Liver (tissue), 8 donors: ENCODE measurements at regions not wholly inside any gene's neighbourhood (a gene's known extent, or its start where the extent isn't known, plus 50 kb on each side); places are given as distances from the start of the nearest gene placed in this dataset.

Experiments used
- DNase-seq: peaks from one replicate; pipeline ENCODE4 v3.0.0-alpha.2; 2017; ENCODE audit warnings: low spot score
- H3K27ac ChIP-seq, 2 donors: one replicate each; pipeline ENCODE4 v1.7.0; 2013; ENCODE audit warnings: inconsistent platforms in 2 of 2, low read length in 2 of 2, control low read depth in 1 of 2, low read depth in 1 of 2, mild to moderate bottlenecking in 1 of 2
- H3K27me3 ChIP-seq, 4 donors: one replicate each; pipeline versions ENCODE4 v1.6.1 to v1.7.0; 2013; ENCODE audit warnings: low read length in 3 of 4, inconsistent platforms in 1 of 4, mild to moderate bottlenecking in 1 of 4, moderate library complexity in 1 of 4; ENCODE audit not compliant: control insufficient read depth in 4 of 4, insufficient read depth in 4 of 4
- H3K36me3 ChIP-seq, 4 donors: one replicate each; pipeline versions ENCODE4 v1.6.1 to v1.7.0; 2013; ENCODE audit warnings: low read length in 3 of 4, mild to moderate bottlenecking in 3 of 4, low read depth in 1 of 4, moderate library complexity in 1 of 4; ENCODE audit not compliant: control insufficient read depth in 4 of 4, insufficient read depth in 3 of 4
- H3K4me1 ChIP-seq, 4 donors: one replicate each; pipeline versions ENCODE4 v1.6.1 to v1.7.0; 2013; ENCODE audit warnings: low read length in 3 of 4, mild to moderate bottlenecking in 3 of 4, moderate library complexity in 1 of 4; ENCODE audit not compliant: control insufficient read depth in 4 of 4, insufficient read depth in 4 of 4
- H3K4me3 ChIP-seq, 3 donors: one replicate each; pipeline versions ENCODE4 v1.6.1 to v1.7.0; 2013; ENCODE audit warnings: low read length in 3 of 3, control low read depth in 1 of 3, low read depth in 1 of 3, mild to moderate bottlenecking in 1 of 3
- H3K9ac ChIP-seq, 2 donors: one replicate each; pipeline ENCODE4 v1.7.0; 2013; ENCODE audit warnings: low read length in 2 of 2, mild to moderate bottlenecking in 2 of 2, moderate library complexity in 2 of 2, control low read depth in 1 of 2, low read depth in 1 of 2
- H3K9me3 ChIP-seq, 4 donors: one replicate each; pipeline versions ENCODE4 v1.6.1 to v1.7.0; 2013; ENCODE audit warnings: low read length in 3 of 4; ENCODE audit not compliant: control insufficient read depth in 4 of 4
- EGR1 ChIP-seq, 2 donors: IDR thresholded peaks; 2 replicates each; pipeline ENCODE4 v1.6.1; 2016 to 2018; ENCODE audit warnings: antibody characterized with exemption in 2 of 2, low read depth in 2 of 2
- FOXA1 ChIP-seq: IDR thresholded peaks from 2 replicates; pipeline ENCODE4 v1.6.1; 2016; ENCODE audit warnings: antibody characterized with exemption
- FOXA2 ChIP-seq: IDR thresholded peaks from 2 replicates; pipeline ENCODE4 v1.6.1; 2016; ENCODE audit warnings: antibody characterized with exemption
- GABPA ChIP-seq, 2 donors: IDR thresholded peaks in 1 of 2; conservative IDR thresholded peaks in 1 of 2; 2 replicates each; pipeline ENCODE4 v1.6.1; 2016; ENCODE audit warnings: antibody characterized with exemption in 2 of 2, mild to moderate bottlenecking in 1 of 2, moderate library complexity in 1 of 2
- HNF4G ChIP-seq: IDR thresholded peaks from 2 replicates; pipeline ENCODE4 v1.6.1; 2016; ENCODE audit warnings: antibody characterized with exemption
- JUND ChIP-seq, 2 donors: IDR thresholded peaks; 2 replicates each; pipeline ENCODE4 v1.6.1; 2016; ENCODE audit warnings: antibody characterized with exemption in 2 of 2
- NR2F2 ChIP-seq: IDR thresholded peaks from 2 replicates; pipeline ENCODE4 v1.6.1; 2016; ENCODE audit warnings: antibody characterized with exemption
- RAD21 ChIP-seq, 2 donors: IDR thresholded peaks; 2 replicates each; pipeline ENCODE4 v1.6.1; 2016; ENCODE audit warnings: antibody characterized with exemption in 2 of 2, mild to moderate bottlenecking in 2 of 2
- TAF1 ChIP-seq: conservative IDR thresholded peaks from 2 replicates; pipeline ENCODE4 v1.6.1; 2016; ENCODE audit warnings: antibody characterized with exemption, mild to moderate bottlenecking
- WGBS: extraction: QIAGEN DNeasy Blood & Tissue Kit; methylation state at CpG from one replicate; pipeline ENCODE4 v1.1.7; 2013; 5-methylcytosine and 5-hydroxymethylcytosine counted together
- TF ChIP-seq, protein P1 (sequence below): IDR thresholded peaks from 2 replicates; pipeline ENCODE4 v1.6.1; 2016; ENCODE audit warnings: antibody characterized with exemption
- TF ChIP-seq, protein P2 (sequence below): fragments of 150-350 bp; IDR thresholded peaks from 2 replicates; pipeline ENCODE4 v1.5.1; 2017; ENCODE audit warnings: improper control_type of control experiment, low read depth, low read length; ENCODE audit not compliant: missing input control
- TF ChIP-seq, protein P3 (sequence below): IDR thresholded peaks from 2 replicates; pipeline ENCODE4 v1.6.1; 2016; ENCODE audit warnings: antibody characterized with exemption
- TF ChIP-seq, protein P4 (sequence below): IDR thresholded peaks from 2 replicates; pipeline ENCODE4 v1.6.1; 2016; ENCODE audit warnings: antibody characterized with exemption, mild to moderate bottlenecking
- TF ChIP-seq, protein P5 (sequence below): IDR thresholded peaks from 2 replicates; pipeline ENCODE4 v1.6.1; 2016; ENCODE audit warnings: antibody characterized with exemption
- donor health status: healthy.
- donor health status: healthy.
- donor health status: healthy.
- donor health status: healthy.
- donor health status: healthy.

DNA sequence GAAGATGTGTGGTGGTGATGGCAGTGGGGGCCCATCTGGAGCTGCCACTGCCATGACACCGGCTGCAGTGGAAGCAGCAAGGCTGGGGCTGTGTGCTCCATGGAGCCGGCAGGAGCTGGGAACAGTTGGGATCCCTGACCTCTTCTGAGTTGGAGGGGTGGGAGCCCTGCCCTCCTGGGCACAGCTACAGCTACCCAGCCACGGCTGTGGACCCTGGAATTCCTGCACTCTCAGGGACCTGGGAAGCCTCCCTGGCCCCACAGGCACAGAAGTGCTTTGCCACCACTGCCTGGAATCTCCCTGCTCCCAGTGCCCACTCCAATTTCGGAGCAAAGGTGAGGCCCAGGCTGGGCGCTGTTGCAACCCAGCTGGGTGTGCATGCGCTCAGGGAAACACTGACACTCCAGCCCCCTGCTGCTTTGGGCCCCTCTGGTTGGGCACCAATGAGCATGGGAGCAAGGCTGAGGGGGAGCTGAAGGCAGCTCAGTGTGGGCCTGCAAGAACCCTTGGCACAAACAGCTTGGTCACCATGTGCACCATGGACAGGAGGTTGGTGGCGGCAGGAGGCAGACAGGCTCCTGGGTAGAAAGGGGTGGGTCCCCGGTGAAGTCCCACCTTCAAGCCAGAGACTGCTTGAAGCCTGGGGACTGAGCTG is 817.6 kb downstream of the KCNT2 start:
- Histone ChIP-seq H3K27ac (no peak overlapping the region), H3K4me1 (no peaks in the 10 kb centered on the region), H3K9me3 (peaks cover 0 to 11% (median 5%) of the 10 kb centered on the region in 4 donors), H3K36me3 (no peaks in the 10 kb centered on the region), H3K27me3 (no peaks in the 10 kb centered on the region), H3K4me3 (no peak overlapping the region), H3K9ac (no peak overlapping the region)
- DNase-seq, result no peak
- TF ChIP-seq, protein P1, sequence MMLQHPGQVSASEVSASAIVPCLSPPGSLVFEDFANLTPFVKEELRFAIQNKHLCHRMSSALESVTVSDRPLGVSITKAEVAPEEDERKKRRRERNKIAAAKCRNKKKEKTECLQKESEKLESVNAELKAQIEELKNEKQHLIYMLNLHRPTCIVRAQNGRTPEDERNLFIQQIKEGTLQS, result no peak
- TF ChIP-seq, protein P2, sequence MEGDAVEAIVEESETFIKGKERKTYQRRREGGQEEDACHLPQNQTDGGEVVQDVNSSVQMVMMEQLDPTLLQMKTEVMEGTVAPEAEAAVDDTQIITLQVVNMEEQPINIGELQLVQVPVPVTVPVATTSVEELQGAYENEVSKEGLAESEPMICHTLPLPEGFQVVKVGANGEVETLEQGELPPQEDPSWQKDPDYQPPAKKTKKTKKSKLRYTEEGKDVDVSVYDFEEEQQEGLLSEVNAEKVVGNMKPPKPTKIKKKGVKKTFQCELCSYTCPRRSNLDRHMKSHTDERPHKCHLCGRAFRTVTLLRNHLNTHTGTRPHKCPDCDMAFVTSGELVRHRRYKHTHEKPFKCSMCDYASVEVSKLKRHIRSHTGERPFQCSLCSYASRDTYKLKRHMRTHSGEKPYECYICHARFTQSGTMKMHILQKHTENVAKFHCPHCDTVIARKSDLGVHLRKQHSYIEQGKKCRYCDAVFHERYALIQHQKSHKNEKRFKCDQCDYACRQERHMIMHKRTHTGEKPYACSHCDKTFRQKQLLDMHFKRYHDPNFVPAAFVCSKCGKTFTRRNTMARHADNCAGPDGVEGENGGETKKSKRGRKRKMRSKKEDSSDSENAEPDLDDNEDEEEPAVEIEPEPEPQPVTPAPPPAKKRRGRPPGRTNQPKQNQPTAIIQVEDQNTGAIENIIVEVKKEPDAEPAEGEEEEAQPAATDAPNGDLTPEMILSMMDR, result no peak
- TF ChIP-seq NR2F2 (no peak), GABPA (IDR thresholded peaks at IDR 0.05 in 1 of 2, conservative IDR thresholded peaks at IDR 0.05 in 1 of 2) (no peak)
- WGBS, result 81% methylated on average over 8 of the region's 8 CpGs

DNA sequence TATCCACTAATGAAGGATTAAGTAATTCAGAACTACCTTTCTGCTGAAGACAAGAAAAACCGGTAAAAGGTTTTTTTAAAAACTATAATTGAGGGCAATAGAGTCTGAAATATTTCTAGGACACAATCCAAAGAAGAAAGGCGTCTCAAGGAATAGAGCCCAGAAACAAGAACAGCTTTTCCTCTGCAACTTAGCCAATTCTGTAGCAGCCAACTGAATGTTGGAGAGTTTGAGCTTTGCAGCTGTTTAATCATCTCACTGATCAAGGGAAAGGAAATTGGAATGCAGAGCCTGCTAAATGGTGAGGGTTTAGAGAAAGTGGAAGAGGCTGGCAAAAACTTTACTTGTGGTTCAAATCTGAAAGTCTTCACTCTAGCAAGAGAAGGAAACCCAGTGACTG is 818.9 kb downstream of the KCNT2 start:
- H3K27me3 ChIP-seq, result no peaks in the 10 kb centered on the region
- no peak overlapping the region for H3K27ac ChIP-seq
- TF ChIP-seq GABPA (IDR thresholded peaks at IDR 0.05 in 1 of 2, conservative IDR thresholded peaks at IDR 0.05 in 1 of 2) (no peak), EGR1 (IDR thresholded peaks at IDR 0.05; ENCODE audit: low read depth in 2 of 2) (no peak), RAD21 (IDR thresholded peaks at IDR 0.05) (no peak), TAF1 (no peak)
- TF ChIP-seq, protein P1, result no peak
- TF ChIP-seq, protein P3, sequence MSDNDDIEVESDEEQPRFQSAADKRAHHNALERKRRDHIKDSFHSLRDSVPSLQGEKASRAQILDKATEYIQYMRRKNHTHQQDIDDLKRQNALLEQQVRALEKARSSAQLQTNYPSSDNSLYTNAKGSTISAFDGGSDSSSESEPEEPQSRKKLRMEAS, result no peak
- TF ChIP-seq, protein P2, result no peak
- H3K36me3 ChIP-seq, result no peaks in the 10 kb centered on the region
- no peak overlapping the region for H3K4me3 ChIP-seq
- peaks cover 0 to 11% (median 5%) of the 10 kb centered on the region in 4 donors for H3K9me3 ChIP-seq
- H3K9ac ChIP-seq, result no peak overlapping the region
- 63% methylated on average over 2 of the region's 2 CpGs for WGBS
- DNase-seq, result no peak
- H3K4me1 ChIP-seq, result no peaks in the 10 kb centered on the region

DNA sequence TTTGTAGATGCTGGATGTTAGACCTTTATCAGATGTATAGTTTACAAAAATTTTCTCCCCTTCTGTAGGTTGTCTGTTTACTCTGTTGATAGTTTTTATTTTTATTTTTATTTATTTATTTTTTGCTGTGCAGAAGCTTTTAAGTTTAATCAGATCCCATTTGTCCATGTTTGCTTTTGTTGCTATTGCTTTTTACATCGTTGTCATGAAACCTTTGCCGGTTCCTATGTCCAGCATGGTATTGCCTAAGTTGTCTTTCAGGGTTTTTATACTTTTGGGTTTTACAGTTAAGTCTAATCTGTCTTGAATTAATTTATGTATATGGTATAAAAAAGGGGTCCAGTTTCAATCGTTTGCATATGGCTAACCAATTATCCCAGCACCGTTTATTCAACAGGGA is 819.5 kb downstream of the KCNT2 start:
- Histone ChIP-seq H3K9ac (no peak overlapping the region), H3K9me3 (peaks cover 0 to 11% (median 5%) of the 10 kb centered on the region in 4 donors), H3K27ac (no peak overlapping the region), H3K36me3 (no peaks in the 10 kb centered on the region), H3K4me1 (no peaks in the 10 kb centered on the region), H3K27me3 (no peaks in the 10 kb centered on the region), H3K4me3 (no peak overlapping the region)
- DNase-seq, result no peak
- TF ChIP-seq TAF1 (no peak), FOXA2 (no peak), EGR1 (IDR thresholded peaks at IDR 0.05; ENCODE audit: low read depth in 2 of 2) (no peak), FOXA1 (no peak), HNF4G (no peak), JUND (IDR thresholded peaks at IDR 0.05) (no peak)
- TF ChIP-seq, protein P4, sequence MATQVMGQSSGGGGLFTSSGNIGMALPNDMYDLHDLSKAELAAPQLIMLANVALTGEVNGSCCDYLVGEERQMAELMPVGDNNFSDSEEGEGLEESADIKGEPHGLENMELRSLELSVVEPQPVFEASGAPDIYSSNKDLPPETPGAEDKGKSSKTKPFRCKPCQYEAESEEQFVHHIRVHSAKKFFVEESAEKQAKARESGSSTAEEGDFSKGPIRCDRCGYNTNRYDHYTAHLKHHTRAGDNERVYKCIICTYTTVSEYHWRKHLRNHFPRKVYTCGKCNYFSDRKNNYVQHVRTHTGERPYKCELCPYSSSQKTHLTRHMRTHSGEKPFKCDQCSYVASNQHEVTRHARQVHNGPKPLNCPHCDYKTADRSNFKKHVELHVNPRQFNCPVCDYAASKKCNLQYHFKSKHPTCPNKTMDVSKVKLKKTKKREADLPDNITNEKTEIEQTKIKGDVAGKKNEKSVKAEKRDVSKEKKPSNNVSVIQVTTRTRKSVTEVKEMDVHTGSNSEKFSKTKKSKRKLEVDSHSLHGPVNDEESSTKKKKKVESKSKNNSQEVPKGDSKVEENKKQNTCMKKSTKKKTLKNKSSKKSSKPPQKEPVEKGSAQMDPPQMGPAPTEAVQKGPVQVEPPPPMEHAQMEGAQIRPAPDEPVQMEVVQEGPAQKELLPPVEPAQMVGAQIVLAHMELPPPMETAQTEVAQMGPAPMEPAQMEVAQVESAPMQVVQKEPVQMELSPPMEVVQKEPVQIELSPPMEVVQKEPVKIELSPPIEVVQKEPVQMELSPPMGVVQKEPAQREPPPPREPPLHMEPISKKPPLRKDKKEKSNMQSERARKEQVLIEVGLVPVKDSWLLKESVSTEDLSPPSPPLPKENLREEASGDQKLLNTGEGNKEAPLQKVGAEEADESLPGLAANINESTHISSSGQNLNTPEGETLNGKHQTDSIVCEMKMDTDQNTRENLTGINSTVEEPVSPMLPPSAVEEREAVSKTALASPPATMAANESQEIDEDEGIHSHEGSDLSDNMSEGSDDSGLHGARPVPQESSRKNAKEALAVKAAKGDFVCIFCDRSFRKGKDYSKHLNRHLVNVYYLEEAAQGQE, result no peak
- TF ChIP-seq, protein P5, sequence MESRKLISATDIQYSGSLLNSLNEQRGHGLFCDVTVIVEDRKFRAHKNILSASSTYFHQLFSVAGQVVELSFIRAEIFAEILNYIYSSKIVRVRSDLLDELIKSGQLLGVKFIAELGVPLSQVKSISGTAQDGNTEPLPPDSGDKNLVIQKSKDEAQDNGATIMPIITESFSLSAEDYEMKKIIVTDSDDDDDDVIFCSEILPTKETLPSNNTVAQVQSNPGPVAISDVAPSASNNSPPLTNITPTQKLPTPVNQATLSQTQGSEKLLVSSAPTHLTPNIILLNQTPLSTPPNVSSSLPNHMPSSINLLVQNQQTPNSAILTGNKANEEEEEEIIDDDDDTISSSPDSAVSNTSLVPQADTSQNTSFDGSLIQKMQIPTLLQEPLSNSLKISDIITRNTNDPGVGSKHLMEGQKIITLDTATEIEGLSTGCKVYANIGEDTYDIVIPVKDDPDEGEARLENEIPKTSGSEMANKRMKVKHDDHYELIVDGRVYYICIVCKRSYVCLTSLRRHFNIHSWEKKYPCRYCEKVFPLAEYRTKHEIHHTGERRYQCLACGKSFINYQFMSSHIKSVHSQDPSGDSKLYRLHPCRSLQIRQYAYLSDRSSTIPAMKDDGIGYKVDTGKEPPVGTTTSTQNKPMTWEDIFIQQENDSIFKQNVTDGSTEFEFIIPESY, result no peak
- TF ChIP-seq, protein P1, result no peak
- WGBS, result 83% methylated on average over 4 of the region's 4 CpGs
